HG03432 (cell line): ENCODE measurements at regions not wholly inside any gene's neighbourhood (a gene's known extent, or its start where the extent isn't known, plus 50 kb on each side); places are given as distances from the start of the nearest gene placed in this dataset.
"Not testable (repeated sequence)": the region's sequence is repeated elsewhere in the genome, so short reads cannot be mapped to it uniquely, and the experiment has no call there.

Source experiments
- ATAC-seq: cut with Tn5 transposase; IDR thresholded peaks from one replicate; pipeline ENCODE4 v1.9.1; 2021; ENCODE audit warnings: mild to moderate bottlenecking, moderate library complexity; ENCODE audit not compliant: unreplicated experiment

GRCh38 chr3:145457825-145458552 is 703.0 kb downstream of the PLOD2 start:
- ATAC-seq, result peak; percentile 55

- ATAC-seq, result not testable (repeated sequence)
Measured at GRCh38 chr3:145459681-145460080, 701.3 kb downstream of the PLOD2 start.

GRCh38 chr3:145471976-145472375 is 689.0 kb downstream of the PLOD2 start:
- no peak for ATAC-seq

GRCh38 chr3:145482735-145483134 is 678.2 kb downstream of the PLOD2 start:
- not testable (repeated sequence) for ATAC-seq

- no peak for ATAC-seq
Measured at GRCh38 chr3:145483992-145484391, 677.0 kb downstream of the PLOD2 start.

- ATAC-seq, result no peak
Measured at GRCh38 chr3:145489011-145489410, 672.0 kb downstream of the PLOD2 start.

GRCh38 chr3:145490088-145491048 is 670.6 kb downstream of the PLOD2 start:
- ATAC-seq, result no peak

- ATAC-seq, result no peak
Measured at GRCh38 chr3:145492456-145492855, 668.5 kb downstream of the PLOD2 start.

GRCh38 chr3:145517416-145517815 is 643.6 kb downstream of the PLOD2 start:
- ATAC-seq, result not testable (repeated sequence)

GRCh38 chr3:145518639-145519038 is 642.3 kb downstream of the PLOD2 start:
- ATAC-seq, result no peak

GRCh38 chr3:145519398-145520047 is 641.5 kb downstream of the PLOD2 start:
- no peak for ATAC-seq

GRCh38 chr3:145522179-145522578 is 638.8 kb downstream of the PLOD2 start:
- ATAC-seq, result no peak

- ATAC-seq, result no peak
Measured at GRCh38 chr3:145522893-145523651, 637.9 kb downstream of the PLOD2 start.

- no peak for ATAC-seq
Measured at GRCh38 chr3:145531548-145531947, 629.4 kb downstream of the PLOD2 start.

- no peak for ATAC-seq
Measured at GRCh38 chr3:145533696-145534095, 627.3 kb downstream of the PLOD2 start.

- ATAC-seq, result no peak
Measured at GRCh38 chr3:145536461-145536860, 624.5 kb downstream of the PLOD2 start.

- no peak for ATAC-seq
Measured at GRCh38 chr3:145550522-145550921, 610.5 kb downstream of the PLOD2 start.

GRCh38 chr3:145557405-145557804 is 603.6 kb downstream of the PLOD2 start:
- no peak for ATAC-seq

- ATAC-seq, result no peak
Measured at GRCh38 chr3:145578471-145578870, 582.5 kb downstream of the PLOD2 start.

- no peak for ATAC-seq
Measured at GRCh38 chr3:145581694-145582093, 579.3 kb downstream of the PLOD2 start.

GRCh38 chr3:145604851-145605250 is 556.1 kb downstream of the PLOD2 start:
- ATAC-seq, result no peak
